H9 (cell line): ENCODE measurements at regions not wholly inside any gene's neighbourhood (a gene's known extent, or its start where the extent isn't known, plus 50 kb on each side); places are given as distances from the start of the nearest gene placed in this dataset.

Experiments
- DNase-seq: peaks from one replicate; pipeline ENCODE4 v3.0.0-alpha.2; 2017
- H2AFZ ChIP-seq: one replicate; pipeline ENCODE4 v1.6.1; 2013; ENCODE audit warnings: mild to moderate bottlenecking, low read length, control low read depth, moderate library complexity
- H2AK5ac ChIP-seq: 2 replicates; pipeline ENCODE4 v1.6.1; 2013; ENCODE audit warnings: low read length, control low read depth, mixed read lengths; ENCODE audit not compliant: insufficient read length
- H2BK120ac ChIP-seq: one replicate; pipeline ENCODE4 v1.6.1; 2013; ENCODE audit warnings: low read depth, mild to moderate bottlenecking, low read length, control low read depth, inconsistent platforms; ENCODE audit not compliant: poor library complexity, severe bottlenecking
- H2BK12ac ChIP-seq: 2 replicates; pipeline ENCODE4 v1.6.1; 2013; ENCODE audit warnings: low read length, control low read depth, mixed read lengths, low read depth; ENCODE audit not compliant: insufficient read length
- H2BK15ac ChIP-seq: 2 replicates; pipeline ENCODE4 v1.6.1; 2013; ENCODE audit warnings: low read depth, low read length, control low read depth
- H2BK20ac ChIP-seq: one replicate; pipeline ENCODE4 v1.6.1; 2013; ENCODE audit warnings: low read depth, mild to moderate bottlenecking, low read length, control low read depth, inconsistent platforms; ENCODE audit not compliant: poor library complexity, severe bottlenecking
- H2BK5ac ChIP-seq: 2 replicates; pipeline ENCODE4 v1.6.1; 2013; ENCODE audit warnings: low read length, control low read depth, mixed read lengths; ENCODE audit not compliant: insufficient read length
- H3K14ac ChIP-seq: 2 replicates; pipeline ENCODE4 v1.6.1; 2013; ENCODE audit warnings: low read length, control low read depth; ENCODE audit not compliant: insufficient read depth
- H3K18ac ChIP-seq: 2 replicates; pipeline ENCODE4 v1.6.1; 2013; ENCODE audit warnings: low read depth, mild to moderate bottlenecking, mixed read lengths, low read length, control low read depth; ENCODE audit not compliant: insufficient read length
- H3K23ac ChIP-seq: 2 replicates; pipeline ENCODE4 v1.6.1; 2013; ENCODE audit warnings: low read length, control low read depth, mixed read lengths, low read depth; ENCODE audit not compliant: insufficient read length
- H3K23me2 ChIP-seq: 2 replicates; pipeline ENCODE4 v1.6.1; 2013; ENCODE audit warnings: low read depth, mild to moderate bottlenecking, mixed read lengths, low read length, control low read depth; ENCODE audit not compliant: insufficient read length, poor library complexity, severe bottlenecking
- H3K27ac ChIP-seq: 2 replicates; pipeline ENCODE4 v1.5.1; 2013; ENCODE audit warnings: low read length, control low read depth, mixed read lengths, low read depth; ENCODE audit not compliant: insufficient read length
- H3K27me3 ChIP-seq: 2 replicates; pipeline ENCODE4 v1.6.1; 2013; ENCODE audit warnings: low read length, control low read depth, inconsistent platforms; ENCODE audit not compliant: insufficient read depth
- H3K4ac ChIP-seq: 2 replicates; pipeline ENCODE4 v1.6.1; 2013; ENCODE audit warnings: low read depth, mild to moderate bottlenecking, control low read depth, inconsistent platforms, low read length, moderate library complexity
- H3K4me1 ChIP-seq: 2 replicates; pipeline ENCODE4 v1.6.1; 2013; ENCODE audit warnings: low read length, control low read depth, inconsistent platforms; ENCODE audit not compliant: insufficient read depth
- H3K4me2 ChIP-seq: 2 replicates; pipeline ENCODE4 v1.6.1; 2013; ENCODE audit warnings: low read length, control low read depth, mixed read lengths; ENCODE audit not compliant: insufficient read length, insufficient read depth
- H3K56ac ChIP-seq: 2 replicates; pipeline ENCODE4 v1.6.1; 2013; ENCODE audit warnings: low read depth, mild to moderate bottlenecking, mixed read lengths, low read length, control low read depth; ENCODE audit not compliant: insufficient read length
- H3K79me1 ChIP-seq: 2 replicates; pipeline ENCODE4 v1.6.1; 2013; ENCODE audit warnings: low read depth, mild to moderate bottlenecking, moderate library complexity, low read length, control low read depth, inconsistent platforms; ENCODE audit not compliant: insufficient read depth, poor library complexity, severe bottlenecking
- H3K79me2 ChIP-seq: 2 replicates; pipeline ENCODE4 v1.6.1; 2013; ENCODE audit warnings: low read length, control low read depth, inconsistent platforms; ENCODE audit not compliant: insufficient read depth
- H3K9ac ChIP-seq: 2 replicates; pipeline ENCODE4 v1.6.1; 2013; ENCODE audit warnings: low read length, control low read depth, mixed read lengths; ENCODE audit not compliant: insufficient read length; ENCODE audit errors: extremely low read depth
- H3K9me3 ChIP-seq: one replicate; pipeline ENCODE4 v1.6.1; 2013; ENCODE audit warnings: low read depth, low read length, inconsistent platforms; ENCODE audit not compliant: control insufficient read depth
- H3T11ph ChIP-seq: one replicate; pipeline ENCODE4 v1.6.1; 2013; ENCODE audit warnings: mild to moderate bottlenecking, low read length, control low read depth, inconsistent platforms
- H4K20me1 ChIP-seq: one replicate; pipeline ENCODE4 v1.6.1; 2013; ENCODE audit not compliant: control insufficient read depth, insufficient read length, insufficient read depth
- H4K5ac ChIP-seq: 2 replicates; pipeline ENCODE4 v1.6.1; 2013; ENCODE audit warnings: low read depth, mild to moderate bottlenecking, mixed read lengths, low read length, control low read depth; ENCODE audit not compliant: insufficient read length
- H4K8ac ChIP-seq: replicated peaks from 2 replicates; pipeline ENCODE4 v1.6.1; 2013; ENCODE audit warnings: low read length, control low read depth, mixed read lengths, low read depth; ENCODE audit not compliant: insufficient read length
- H4K91ac ChIP-seq: 2 replicates; pipeline ENCODE4 v1.6.1; 2013; ENCODE audit warnings: low read depth, mild to moderate bottlenecking, moderate library complexity, mixed read lengths, low read length, control low read depth; ENCODE audit not compliant: insufficient read length
- H3K27ac Mint-ChIP-seq, 3 experiments: 2 replicates in 2 of 3; 3 replicates in 1 of 3; pipeline ENCODE4 v1.8.0; 2020 to 2021; ENCODE audit warnings: mixed read lengths in 3 of 3, mild to moderate bottlenecking in 1 of 3, moderate library complexity in 1 of 3
- H3K27me3 Mint-ChIP-seq: 2 replicates; pipeline ENCODE4 v1.8.0; 2021; ENCODE audit warnings: low read depth, mild to moderate bottlenecking, moderate library complexity, mixed read lengths
- H3K36me3 Mint-ChIP-seq, 3 experiments: 2 replicates in 2 of 3; 3 replicates in 1 of 3; pipeline ENCODE4 v1.8.0; 2020 to 2021; ENCODE audit warnings: low read depth in 3 of 3, mixed read lengths in 3 of 3; ENCODE audit not compliant: insufficient read depth in 1 of 3
- H3K4me1 Mint-ChIP-seq, 2 experiments: 2 replicates each; pipeline ENCODE4 v1.8.0; 2020; ENCODE audit warnings: mixed read lengths in 2 of 2
- H3K4me3 Mint-ChIP-seq, 2 experiments: 2 replicates in 1 of 2; 3 replicates in 1 of 2; pipeline ENCODE4 v1.8.0; 2020 to 2021; ENCODE audit warnings: mild to moderate bottlenecking in 2 of 2, mixed read lengths in 2 of 2, moderate library complexity in 1 of 2
- H3K9me3 Mint-ChIP-seq, 2 experiments: 2 replicates in 1 of 2; 3 replicates in 1 of 2; pipeline ENCODE4 v1.8.0; 2020; ENCODE audit warnings: mild to moderate bottlenecking in 2 of 2, mixed read lengths in 2 of 2, moderate library complexity in 1 of 2
- WGBS: extraction: QIAGEN DNeasy Blood & Tissue Kit; methylation state at CpG from one replicate; pipeline ENCODE4 v1.1.7; 2013; ENCODE audit warnings: missing lambda C conversion rate, low lambda C conversion rate, mixed read lengths; ENCODE audit not compliant: insufficient read length; ENCODE audit errors: extremely low coverage; 5-methylcytosine and 5-hydroxymethylcytosine counted together
- TF ChIP-seq, protein P1 (sequence below): fragments of 200-600 bp; sonication (generic); conservative IDR thresholded peaks from 3 replicates; pipeline ENCODE4 v1.8.0; 2021; ENCODE audit warnings: antibody characterized with exemption, mild to moderate bottlenecking

DNA sequence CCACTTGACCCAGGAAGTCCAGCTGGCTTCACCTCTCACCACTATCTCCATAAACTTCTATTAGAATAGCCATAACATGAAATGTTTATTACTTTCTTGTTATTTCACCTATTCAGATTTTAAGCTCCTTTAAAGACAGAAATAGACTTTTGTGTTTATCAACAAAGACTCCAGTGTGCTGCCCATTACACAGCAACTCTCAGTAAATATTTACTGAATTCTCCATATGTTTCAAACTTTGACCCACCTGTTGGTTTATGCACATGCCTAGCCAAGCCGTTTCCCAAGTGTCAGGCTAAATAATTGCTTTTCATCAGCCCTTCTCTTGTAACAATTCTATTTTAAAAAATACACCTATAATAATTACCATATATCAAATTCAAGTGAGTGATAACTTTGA lies 242.9 kb upstream of the NEIL3 start:
- H3K4me1 ChIP-seq, result no peaks in the 10 kb centered on the region
- H2BK12ac ChIP-seq, result no peak overlapping the region
- H3K4me2 ChIP-seq, result no peak overlapping the region
- no peak overlapping the region for H4K91ac ChIP-seq
- Mint-ChIP-seq H3K36me3 (peaks cover 0 to 3% (median 0%) of the 10 kb centered on the region in 3 experiments; a peak in 1 of 7 replicates), H3K4me1 (peaks cover 8 to 10% of the 10 kb centered on the region in 2 experiments), H3K27me3 (no peaks in the 10 kb centered on the region), H3K4me3 (no peak overlapping the region), H3K9me3 (no peaks in the 10 kb centered on the region; a peak in 1 of 5 replicates), H3K27ac (no peak overlapping the region)
- no peaks in the 10 kb centered on the region for H3K79me1 ChIP-seq
- no peak overlapping the region for H3K27ac ChIP-seq
- no peak overlapping the region for H3K18ac ChIP-seq
- H2BK5ac ChIP-seq, result no peak overlapping the region
- H4K5ac ChIP-seq, result no peak overlapping the region
- no peak overlapping the region for H4K8ac ChIP-seq
- no peak overlapping the region for H2AK5ac ChIP-seq
- DNase-seq, result no peak
- no peaks in the 10 kb centered on the region for H3K23me2 ChIP-seq
- no peaks in the 10 kb centered on the region for H3K79me2 ChIP-seq
- no peaks in the 10 kb centered on the region for H4K20me1 ChIP-seq
- no peak overlapping the region for H3K4ac ChIP-seq
- H2BK20ac ChIP-seq, result no peak overlapping the region
- no peak overlapping the region for H2AFZ ChIP-seq
- no peak overlapping the region for H3T11ph ChIP-seq
- H2BK120ac ChIP-seq, result no peak overlapping the region
- no peak overlapping the region for H3K9ac ChIP-seq
- H3K56ac ChIP-seq, result no peak overlapping the region
- TF ChIP-seq, protein P1, sequence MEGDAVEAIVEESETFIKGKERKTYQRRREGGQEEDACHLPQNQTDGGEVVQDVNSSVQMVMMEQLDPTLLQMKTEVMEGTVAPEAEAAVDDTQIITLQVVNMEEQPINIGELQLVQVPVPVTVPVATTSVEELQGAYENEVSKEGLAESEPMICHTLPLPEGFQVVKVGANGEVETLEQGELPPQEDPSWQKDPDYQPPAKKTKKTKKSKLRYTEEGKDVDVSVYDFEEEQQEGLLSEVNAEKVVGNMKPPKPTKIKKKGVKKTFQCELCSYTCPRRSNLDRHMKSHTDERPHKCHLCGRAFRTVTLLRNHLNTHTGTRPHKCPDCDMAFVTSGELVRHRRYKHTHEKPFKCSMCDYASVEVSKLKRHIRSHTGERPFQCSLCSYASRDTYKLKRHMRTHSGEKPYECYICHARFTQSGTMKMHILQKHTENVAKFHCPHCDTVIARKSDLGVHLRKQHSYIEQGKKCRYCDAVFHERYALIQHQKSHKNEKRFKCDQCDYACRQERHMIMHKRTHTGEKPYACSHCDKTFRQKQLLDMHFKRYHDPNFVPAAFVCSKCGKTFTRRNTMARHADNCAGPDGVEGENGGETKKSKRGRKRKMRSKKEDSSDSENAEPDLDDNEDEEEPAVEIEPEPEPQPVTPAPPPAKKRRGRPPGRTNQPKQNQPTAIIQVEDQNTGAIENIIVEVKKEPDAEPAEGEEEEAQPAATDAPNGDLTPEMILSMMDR, result no peak
- WGBS, result no CpG with 5 or more reads among the region's 1 CpG
- no peaks in the 10 kb centered on the region for H3K27me3 ChIP-seq
- no peaks in the 10 kb centered on the region for H3K9me3 ChIP-seq
- no peak overlapping the region for H3K14ac ChIP-seq
- no peak overlapping the region for H3K23ac ChIP-seq
- H2BK15ac ChIP-seq, result no peak overlapping the region
